ENCODE measurements at regions not wholly inside any gene's neighbourhood (a gene's known extent, or its start where the extent isn't known, plus 50 kb on each side); places are given as distances from the start of the nearest gene placed in this dataset.

GRCh38 chr4:123809864-123810263 is 413.3 kb downstream of the SPRY1 start:
- TF ChIP-seq CTCF (IDR thresholded peaks at IDR 0.05; ENCODE audit: low read depth, low read length, poor library complexity, severe bottlenecking) (no peak), EZH2phosphoT487 (IDR thresholded peaks at IDR 0.05; ENCODE audit: borderline replicate concordance, low read length) (no peak)

All from DOHH2 (cell line).